ENCODE measurements at regions not wholly inside any gene's neighbourhood (a gene's known extent, or its start where the extent isn't known, plus 50 kb on each side); places are given as distances from the start of the nearest gene placed in this dataset.

GRCh38 chr5:53178830-53179229, 69.3 kb upstream of the MOCS2 start:
- no peak for TF ChIP-seq CTCF (IDR thresholded peaks at IDR 0.05)
- TF ChIP-seq POLR2AphosphoS5 (IDR thresholded peaks at IDR 0.05) = no peak
